Keratinocyte (primary cell): ENCODE measurements at regions not wholly inside any gene's neighbourhood (a gene's known extent, or its start where the extent isn't known, plus 50 kb on each side); places are given as distances from the start of the nearest gene placed in this dataset.

ENCODE experiments used
- DNase-seq: peaks from one replicate; pipeline ENCODE4 v3.0.0-alpha.2; 2011; ENCODE audit warnings: low read depth, missing footprints, low spot score
- FAIRE-seq: peaks from 2 replicates; lab custom pipeline; 2011; peaks lifted over from hg19 to GRCh38; lab: Jason Lieb, UNC
- H2AFZ ChIP-seq: 2 replicates; pipeline ENCODE4 v1.6.0; 2012; ENCODE audit warnings: low read length, control low read depth, inconsistent platforms; ENCODE audit not compliant: control insufficient read depth
- H3K27ac ChIP-seq: 2 replicates; pipeline ENCODE4 v1.5.1; 2011; ENCODE audit warnings: low read length; ENCODE audit not compliant: control insufficient read depth, insufficient read depth
- H3K27me3 ChIP-seq: 3 replicates; pipeline ENCODE4 v1.6.0; 2011; ENCODE audit warnings: low read length; ENCODE audit not compliant: control insufficient read depth, insufficient read depth; ENCODE audit errors: extremely low read depth
- H3K36me3 ChIP-seq, 2 experiments: 2 replicates in 1 of 2; 3 replicates in 1 of 2; pipeline ENCODE4 v1.5.1; 2011; ENCODE audit warnings: low read length in 2 of 2, mild to moderate bottlenecking in 1 of 2; ENCODE audit not compliant: control insufficient read depth in 2 of 2, insufficient read depth in 2 of 2; ENCODE audit errors: extremely low read depth in 1 of 2
- H3K4me1 ChIP-seq: 3 replicates; pipeline ENCODE4 v1.5.1; 2011; ENCODE audit warnings: low read length; ENCODE audit not compliant: control insufficient read depth, insufficient read depth; ENCODE audit errors: extremely low read depth
- H3K4me2 ChIP-seq: 3 replicates; pipeline ENCODE4 v1.6.0; 2011; ENCODE audit warnings: low read depth, low read length; ENCODE audit not compliant: control insufficient read depth, insufficient read depth; ENCODE audit errors: extremely low read depth
- H3K4me3 ChIP-seq, 3 experiments: fragments of 200-600 bp in 1 of 3; sonication (generic) in 1 of 3; 2 replicates in 2 of 3; 3 replicates in 1 of 3; pipeline ENCODE4 v1.5.1; 2011 to 2016; ENCODE audit warnings: low read length in 3 of 3, mild to moderate bottlenecking in 3 of 3, control low read depth in 2 of 3, inconsistent platforms in 1 of 3, low read depth in 1 of 3, mixed read lengths in 1 of 3, mixed run types in 1 of 3, moderate library complexity in 1 of 3; ENCODE audit not compliant: control insufficient read depth in 2 of 3, insufficient read depth in 2 of 3; ENCODE audit errors: extremely low read depth in 1 of 3
- H3K79me2 ChIP-seq: 2 replicates; pipeline ENCODE4 v1.6.0; 2012; ENCODE audit warnings: low read length; ENCODE audit not compliant: control insufficient read depth, insufficient read depth
- H3K9ac ChIP-seq: 3 replicates; pipeline ENCODE4 v1.6.0; 2011; ENCODE audit warnings: low read length; ENCODE audit not compliant: control insufficient read depth, insufficient read depth; ENCODE audit errors: extremely low read depth
- H3K9me1 ChIP-seq: 3 replicates; pipeline ENCODE4 v1.6.0; 2011; ENCODE audit warnings: low read length; ENCODE audit not compliant: control insufficient read depth, insufficient read depth; ENCODE audit errors: extremely low read depth
- H3K9me3 ChIP-seq: 2 replicates; pipeline ENCODE4 v1.5.1; 2012; ENCODE audit warnings: low read depth, low read length; ENCODE audit not compliant: control insufficient read depth
- H4K20me1 ChIP-seq: 3 replicates; pipeline ENCODE4 v1.6.0; 2011; ENCODE audit warnings: low read length; ENCODE audit not compliant: control insufficient read depth, insufficient read depth; ENCODE audit errors: extremely low read depth
- EZH2 ChIP-seq: IDR thresholded peaks from one replicate; pipeline ENCODE4 v1.6.1; 2012; ENCODE audit warnings: inconsistent platforms, mild to moderate bottlenecking, low read length, moderate library complexity
- dilution Hi-C: fragments of 300-500 bp; cut with MboI; formaldehyde crosslinking; loops from one replicate; pipeline ENCODE4 v1.7.0; 2020; ENCODE audit warnings: low sequenced_read_pairs; ENCODE audit not compliant: extremely low pct_ligation_motif_present
- TF ChIP-seq, protein P1 (sequence below), 3 experiments: IDR thresholded peaks in 1 of 3; conservative IDR thresholded peaks in 1 of 3; optimal IDR thresholded peaks in 1 of 3; 2 replicates in 2 of 3; 3 replicates in 1 of 3; pipeline versions ENCODE3 to v1.5.1; 2011; ENCODE audit warnings: low read length in 3 of 3, mild to moderate bottlenecking in 3 of 3, moderate library complexity in 2 of 3, control low read depth in 1 of 3, inconsistent platforms in 1 of 3; ENCODE audit not compliant: insufficient read depth in 2 of 3; ENCODE audit errors: extremely low read depth in 1 of 3

DNA sequence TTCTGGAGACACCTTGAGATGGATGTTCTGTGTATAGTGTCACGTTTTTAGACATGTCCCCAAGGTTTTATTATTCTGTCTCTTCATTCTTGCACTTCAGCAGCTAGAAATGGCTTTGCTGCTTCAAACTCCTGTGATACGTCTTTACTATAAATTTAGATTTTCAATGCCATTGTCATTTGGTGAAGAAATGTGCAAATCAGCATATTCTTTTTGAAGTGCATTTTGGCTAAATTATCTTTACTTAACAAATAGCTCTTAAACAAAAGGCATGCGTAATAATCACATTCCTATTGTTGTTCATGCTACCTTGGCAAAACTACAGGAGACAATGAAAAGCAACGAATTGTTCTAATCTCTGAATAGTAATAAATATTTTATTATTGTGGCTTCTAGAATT is 502.9 kb upstream of the SYT1 start:
- Histone ChIP-seq H2AFZ (no peak overlapping the region), H3K9me1 (no peaks in the 10 kb centered on the region), H4K20me1 (no peaks in the 10 kb centered on the region), H3K27me3 (no peaks in the 10 kb centered on the region), H3K4me3 (no peak overlapping the region), H3K9me3 (no peaks in the 10 kb centered on the region), H3K79me2 (no peaks in the 10 kb centered on the region), H3K9ac (no peak overlapping the region), H3K4me1 (no peaks in the 10 kb centered on the region), H3K36me3 (no peaks in the 10 kb centered on the region), H3K4me2 (no peak overlapping the region), H3K27ac (no peak overlapping the region)
- TF ChIP-seq EZH2, result no peak
- TF ChIP-seq, protein P1, sequence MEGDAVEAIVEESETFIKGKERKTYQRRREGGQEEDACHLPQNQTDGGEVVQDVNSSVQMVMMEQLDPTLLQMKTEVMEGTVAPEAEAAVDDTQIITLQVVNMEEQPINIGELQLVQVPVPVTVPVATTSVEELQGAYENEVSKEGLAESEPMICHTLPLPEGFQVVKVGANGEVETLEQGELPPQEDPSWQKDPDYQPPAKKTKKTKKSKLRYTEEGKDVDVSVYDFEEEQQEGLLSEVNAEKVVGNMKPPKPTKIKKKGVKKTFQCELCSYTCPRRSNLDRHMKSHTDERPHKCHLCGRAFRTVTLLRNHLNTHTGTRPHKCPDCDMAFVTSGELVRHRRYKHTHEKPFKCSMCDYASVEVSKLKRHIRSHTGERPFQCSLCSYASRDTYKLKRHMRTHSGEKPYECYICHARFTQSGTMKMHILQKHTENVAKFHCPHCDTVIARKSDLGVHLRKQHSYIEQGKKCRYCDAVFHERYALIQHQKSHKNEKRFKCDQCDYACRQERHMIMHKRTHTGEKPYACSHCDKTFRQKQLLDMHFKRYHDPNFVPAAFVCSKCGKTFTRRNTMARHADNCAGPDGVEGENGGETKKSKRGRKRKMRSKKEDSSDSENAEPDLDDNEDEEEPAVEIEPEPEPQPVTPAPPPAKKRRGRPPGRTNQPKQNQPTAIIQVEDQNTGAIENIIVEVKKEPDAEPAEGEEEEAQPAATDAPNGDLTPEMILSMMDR (optimal IDR thresholded peaks at IDR 0.05 in 1 of 3, IDR thresholded peaks at IDR 0.05 in 1 of 3, conservative IDR thresholded peaks at IDR 0.05 in 1 of 3; ENCODE audit: extremely low read depth in 1 of 3, insufficient read depth in 2 of 3, low read length in 3 of 3), result no peak
- DNase-seq (no peak), FAIRE-seq (no peak)
- dilution Hi-C loops, result no loop called here

- dilution Hi-C loops, result no loop called here
- TF ChIP-seq, protein P1 (optimal IDR thresholded peaks at IDR 0.05 in 1 of 3, IDR thresholded peaks at IDR 0.05 in 1 of 3, conservative IDR thresholded peaks at IDR 0.05 in 1 of 3; ENCODE audit: extremely low read depth in 1 of 3, insufficient read depth in 2 of 3, low read length in 3 of 3), result no peak
- no peak for TF ChIP-seq EZH2
Measured at GRCh38 chr12:78371284-78371683, 493.3 kb upstream of the SYT1 start.

More at GRCh38 chr12:78371284-78371683, 493.3 kb upstream of the SYT1 start:
- DNase-seq (no peak), FAIRE-seq (no peak)
- Histone ChIP-seq H3K27me3 (no peaks in the 10 kb centered on the region), H3K4me2 (no peak overlapping the region), H4K20me1 (no peaks in the 10 kb centered on the region), H3K79me2 (no peaks in the 10 kb centered on the region), H2AFZ (no peak overlapping the region), H3K4me3 (no peak overlapping the region), H3K4me1 (no peaks in the 10 kb centered on the region), H3K27ac (no peak overlapping the region), H3K36me3 (no peaks in the 10 kb centered on the region), H3K9me1 (no peaks in the 10 kb centered on the region), H3K9ac (no peak overlapping the region), H3K9me3 (no peaks in the 10 kb centered on the region)
